Hypothalamus (tissue), 51 donors: ENCODE measurements at regions not wholly inside any gene's neighbourhood (a gene's known extent, or its start where the extent isn't known, plus 50 kb on each side); places are given as distances from the start of the nearest gene placed in this dataset.
A peak's percentile ranks its signal among the peaks of the same experiment; 100 is the strongest.
"Not testable (repeated sequence)": the region's sequence is repeated elsewhere in the genome, so short reads cannot be mapped to it uniquely, and the experiment has no call there.

Source experiments
- DNase-seq, 51 donors: peaks; one replicate each; lab custom pipeline; 2025; lab: John Stamatoyannopoulos, UW

GRCh38 chr3:162597226-162597625 lies 1100.6 kb downstream of the OTOL1 start:
- DNase-seq: no peak

- peak in 1 of 51 donors; percentile 4 for DNase-seq
Observed at GRCh38 chr3:162598500-162598899, 1101.9 kb downstream of the OTOL1 start.

GRCh38 chr3:162599742-162600141 lies 1103.1 kb downstream of the OTOL1 start:
- not testable (repeated sequence) for DNase-seq

- no peak for DNase-seq
Observed at GRCh38 chr3:162601101-162601670, 1104.6 kb downstream of the OTOL1 start.

- DNase-seq: no peak
Observed at GRCh38 chr3:162602619-162603018, 1106.0 kb downstream of the OTOL1 start.

GRCh38 chr3:162605651-162606204 lies 1109.1 kb downstream of the OTOL1 start:
- DNase-seq: no peak

- DNase-seq: no peak
Observed at GRCh38 chr3:162610261-162610660, 1113.7 kb downstream of the OTOL1 start.

- no peak for DNase-seq
Observed at GRCh38 chr3:162612991-162613390, 1116.4 kb downstream of the OTOL1 start.

- DNase-seq: no peak
Observed at GRCh38 chr3:162626172-162626571, 1129.6 kb downstream of the OTOL1 start.

GRCh38 chr3:162628531-162628930 lies 1131.9 kb downstream of the OTOL1 start:
- DNase-seq: no peak

GRCh38 chr3:162629372-162629771 lies 1132.8 kb downstream of the OTOL1 start:
- no peak for DNase-seq

- no peak for DNase-seq
Observed at GRCh38 chr3:162632672-162633071, 1136.1 kb downstream of the OTOL1 start.

GRCh38 chr3:162640208-162640607 lies 1143.6 kb downstream of the OTOL1 start:
- DNase-seq: not testable (repeated sequence)

GRCh38 chr3:162641317-162641716 lies 1144.7 kb downstream of the OTOL1 start:
- DNase-seq: no peak

- DNase-seq: no peak
Observed at GRCh38 chr3:162641907-162642306, 1145.3 kb downstream of the OTOL1 start.

- no peak for DNase-seq
Observed at GRCh38 chr3:162643245-162643644, 1146.6 kb downstream of the OTOL1 start.

GRCh38 chr3:162647321-162647720 lies 1150.7 kb downstream of the OTOL1 start:
- no peak for DNase-seq

- DNase-seq: no peak
Observed at GRCh38 chr3:162658003-162658402, 1161.4 kb downstream of the OTOL1 start.

GRCh38 chr3:162665684-162666391 lies 1169.2 kb downstream of the OTOL1 start:
- no peak for DNase-seq

- no peak for DNase-seq
Observed at GRCh38 chr3:162666835-162667234, 1170.2 kb downstream of the OTOL1 start.

- no peak for DNase-seq
Observed at GRCh38 chr3:162670181-162670580, 1173.6 kb downstream of the OTOL1 start.

- no peak for DNase-seq
Observed at GRCh38 chr3:162677475-162677874, 1180.9 kb downstream of the OTOL1 start.
